ENCODE measurements at regions not wholly inside any gene's neighbourhood (a gene's known extent, or its start where the extent isn't known, plus 50 kb on each side); places are given as distances from the start of the nearest gene placed in this dataset.

GRCh38 chr12:125564753-125565152 lies 499.5 kb downstream of the AACS start:
- DNase-seq = no peak

DNA sequence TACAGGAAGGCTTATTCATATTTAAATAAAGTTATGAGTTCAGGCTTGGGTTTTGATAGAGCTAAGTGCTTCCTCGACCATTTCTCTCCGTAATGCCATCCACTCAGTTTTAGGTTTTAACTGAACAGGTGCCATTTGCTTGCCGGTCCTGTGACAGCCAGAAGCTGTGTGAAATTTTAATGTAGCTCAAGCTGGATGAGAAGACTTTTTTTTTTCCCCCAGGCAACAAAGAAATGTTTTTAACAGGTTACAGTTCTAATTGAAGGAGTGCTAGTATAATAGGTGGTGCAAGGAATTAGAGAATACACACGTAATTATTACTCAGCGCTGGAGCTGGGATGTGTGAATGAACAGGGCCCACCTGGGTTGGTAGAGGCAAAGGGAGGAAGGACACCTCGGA lies 502.3 kb downstream of the AACS start:
- DNase-seq = no peak

DNA sequence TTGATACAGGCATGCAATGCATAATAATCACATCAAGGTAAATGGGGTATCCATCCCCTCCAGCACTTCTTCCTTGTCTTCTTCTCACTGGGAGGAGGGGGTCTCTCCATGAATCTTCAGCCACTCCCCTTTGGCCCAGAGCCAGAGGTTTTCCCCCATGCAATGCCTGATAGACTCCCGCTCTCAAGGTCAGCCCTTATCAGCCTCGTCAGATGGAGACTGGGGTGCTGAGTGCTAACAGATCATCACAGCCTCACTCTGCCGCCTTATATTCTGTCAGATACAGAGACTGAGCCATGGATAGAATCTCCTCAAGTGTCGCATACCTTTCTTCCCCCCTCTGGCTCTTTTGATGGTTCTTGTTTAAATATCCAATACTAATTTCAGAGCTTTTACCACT lies 503.1 kb downstream of the AACS start:
- DNase-seq = no peak

DNA sequence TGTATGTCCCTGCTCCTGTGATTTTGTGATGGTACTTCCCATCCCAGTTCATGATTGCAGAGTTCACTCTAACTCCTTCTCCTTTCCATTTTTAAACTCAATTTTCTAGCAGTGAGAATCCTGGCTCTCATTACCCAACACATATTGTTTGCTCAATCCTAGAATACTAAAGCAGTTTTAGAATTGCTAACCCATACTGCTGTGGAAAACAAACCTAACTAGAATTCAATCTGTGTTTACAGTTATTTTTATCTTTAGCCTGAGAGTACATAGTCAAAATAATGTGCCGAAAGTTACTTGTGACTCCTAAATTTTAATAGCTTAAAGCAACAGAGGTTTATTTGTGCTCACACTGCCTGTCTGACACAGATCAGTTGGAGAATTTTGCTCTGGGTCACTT lies 508.0 kb downstream of the AACS start:
- no peak for DNase-seq

GRCh38 chr12:125577334-125577733 lies 512.1 kb downstream of the AACS start:
- DNase-seq = no peak

GRCh38 chr12:125579916-125580315 lies 514.7 kb downstream of the AACS start:
- no peak for DNase-seq

GRCh38 chr12:125583071-125583470 lies 517.8 kb downstream of the AACS start:
- DNase-seq = no peak

GRCh38 chr12:125586441-125586840 lies 521.2 kb downstream of the AACS start:
- no peak for DNase-seq

DNA sequence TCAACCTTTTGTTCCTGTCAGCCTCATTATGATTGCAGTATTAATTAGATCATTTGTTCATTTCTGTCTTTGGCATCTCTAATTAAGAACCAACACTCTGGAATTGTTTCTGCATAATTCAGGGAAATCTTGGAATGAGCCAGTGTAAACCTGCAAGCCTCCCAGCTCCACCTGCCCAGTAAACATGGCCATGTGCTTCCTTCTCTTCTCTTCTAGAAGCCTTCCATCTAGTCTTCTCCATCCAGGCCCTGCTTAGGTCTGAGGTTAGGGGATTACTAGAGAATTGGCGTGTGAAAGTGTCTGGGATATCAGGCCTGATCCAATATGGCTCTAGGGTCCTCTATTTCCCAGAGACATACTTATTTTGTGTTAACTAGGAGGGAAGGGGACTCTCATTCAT lies 528.0 kb downstream of the AACS start:
- DNase-seq = no peak

DNA sequence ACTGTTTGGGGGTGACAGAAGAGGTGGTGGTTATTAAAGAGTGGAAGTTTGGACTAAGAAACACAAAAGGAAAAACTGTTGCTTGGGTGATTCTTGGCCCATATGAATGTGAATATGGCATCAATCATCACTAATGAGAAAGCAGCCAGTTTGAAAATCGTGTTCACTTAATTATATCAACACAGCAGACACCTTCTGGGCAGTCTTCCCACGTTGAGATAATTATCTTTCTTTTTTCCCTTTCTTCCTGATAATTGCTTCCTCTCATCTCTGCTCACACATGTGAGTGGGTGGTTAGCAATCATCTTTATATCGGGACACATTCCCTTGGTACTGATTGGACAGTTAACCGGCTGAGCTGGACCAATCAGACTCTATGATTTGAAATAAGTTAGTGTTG lies 539.7 kb downstream of the AACS start:
- no peak for DNase-seq

GRCh38 chr12:125606312-125606711 lies 541.1 kb downstream of the AACS start:
- DNase-seq = no peak

GRCh38 chr12:125610292-125610691 lies 545.1 kb downstream of the AACS start:
- no peak for DNase-seq

DNA sequence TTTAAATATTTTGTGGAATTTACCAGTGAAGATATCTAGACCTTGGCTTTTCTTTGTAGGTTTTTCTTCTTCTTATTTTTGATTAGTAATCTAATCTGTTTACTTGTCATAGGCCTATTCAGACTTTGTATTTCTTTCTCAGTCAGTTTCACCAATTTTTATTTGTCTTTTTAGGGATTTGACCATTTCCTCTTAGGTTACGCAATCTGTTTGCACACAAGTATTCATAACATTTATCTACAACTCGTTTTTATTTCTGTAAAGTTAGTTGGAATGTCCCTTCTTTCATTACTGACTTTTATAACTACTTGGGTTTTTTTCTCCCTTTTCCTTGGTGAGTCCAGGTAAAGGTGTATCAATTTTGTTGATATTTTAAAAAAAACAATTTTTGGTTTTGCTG lies 545.7 kb downstream of the AACS start:
- no peak for DNase-seq

GRCh38 chr12:125614058-125614457 lies 548.8 kb downstream of the AACS start:
- no peak for DNase-seq

GRCh38 chr12:125619723-125620122 lies 554.5 kb downstream of the AACS start:
- DNase-seq = no peak

GRCh38 chr12:125633686-125634085 lies 568.5 kb downstream of the AACS start:
- no peak for DNase-seq

GRCh38 chr12:125634813-125635212 lies 569.6 kb downstream of the AACS start:
- no peak for DNase-seq

DNA sequence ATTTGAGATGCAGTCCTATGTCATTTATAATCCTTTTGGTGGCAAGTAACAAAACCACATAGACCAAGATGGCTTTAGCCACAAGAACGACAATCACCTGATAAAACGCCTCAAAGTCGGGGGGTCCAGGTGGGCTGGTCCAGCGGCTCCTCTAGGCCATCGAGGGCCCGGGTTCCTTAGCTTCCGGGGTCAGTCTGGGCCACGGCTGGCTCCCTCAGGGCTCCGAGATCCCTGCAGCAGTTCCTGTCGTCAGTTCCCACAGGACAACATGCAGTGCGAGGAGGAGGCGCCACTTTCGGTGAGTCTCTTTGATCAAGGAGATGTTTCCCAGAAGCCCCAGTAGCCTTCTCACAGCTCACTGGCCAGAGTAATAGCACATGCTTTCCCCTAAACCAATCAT lies 574.6 kb downstream of the AACS start:
- no peak for DNase-seq

GRCh38 chr12:125643055-125643454 lies 577.8 kb downstream of the AACS start:
- DNase-seq = no peak

DNA sequence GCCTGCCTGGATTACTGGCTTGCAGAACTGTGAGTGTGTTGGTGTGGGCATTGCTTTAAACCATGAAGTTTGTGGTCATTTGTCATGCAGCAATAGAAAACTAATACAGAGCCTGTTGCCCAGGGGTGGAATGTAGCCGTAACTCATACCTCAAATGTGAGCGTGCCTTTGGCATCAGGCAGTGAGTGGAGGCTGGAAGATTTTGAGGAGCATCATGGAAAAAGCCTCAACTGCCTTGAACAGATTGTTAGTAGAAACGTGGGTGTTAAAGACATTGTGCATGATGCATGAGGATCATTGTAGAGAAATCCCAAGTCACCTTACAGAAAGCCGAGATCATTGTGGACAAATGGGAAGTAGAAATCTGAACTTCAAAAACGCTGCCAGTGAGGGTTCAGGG lies 580.5 kb downstream of the AACS start:
- no peak for DNase-seq

- DNase-seq = no peak
Observed at GRCh38 chr12:125650587-125650986, 585.4 kb downstream of the AACS start.

DNA sequence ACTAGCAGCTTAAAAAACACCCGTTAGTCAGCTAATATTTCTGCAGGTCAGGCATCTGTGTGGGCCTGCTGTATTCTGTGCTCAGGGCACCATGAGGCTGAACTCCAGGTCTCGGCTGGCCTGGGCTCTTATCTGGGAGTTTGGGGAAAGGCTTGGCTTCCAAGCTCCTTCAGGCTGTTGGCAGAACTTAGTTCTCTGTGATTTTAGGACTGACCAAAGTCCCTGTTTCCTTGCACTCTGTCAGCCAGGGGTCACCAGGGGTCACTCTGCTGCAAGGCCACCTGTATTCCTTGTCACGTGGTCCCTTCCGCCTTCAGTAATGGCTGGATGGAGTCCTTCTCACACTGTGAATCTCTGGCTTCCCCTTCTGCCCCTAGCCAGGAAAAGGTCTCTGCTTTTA lies 586.4 kb downstream of the AACS start:
- no peak for DNase-seq

- no peak for DNase-seq
Observed at GRCh38 chr12:125652681-125653080, 587.4 kb downstream of the AACS start.

DNA sequence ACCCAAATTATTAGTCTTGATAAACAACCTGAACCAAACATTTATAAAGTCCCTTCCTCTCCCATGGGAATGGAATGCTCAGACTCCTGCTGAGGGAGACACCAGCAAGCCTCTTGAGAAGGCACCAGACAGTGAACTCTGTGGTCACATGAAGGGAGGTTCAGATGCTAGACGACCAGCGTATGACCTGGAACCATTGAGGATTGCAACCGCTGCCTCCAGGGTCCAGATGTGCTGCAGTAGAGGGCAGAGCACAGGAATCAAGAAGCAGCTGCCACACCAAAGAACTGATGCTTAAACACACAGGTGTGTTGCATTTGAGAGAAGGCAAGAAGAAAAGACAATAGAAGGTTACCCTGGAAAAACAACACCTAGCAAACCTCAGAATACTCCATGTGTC lies 592.4 kb downstream of the AACS start:
- no peak for DNase-seq

All from muscle of back (tissue), 3 donors.